HEK293 (cell line): ENCODE measurements at regions not wholly inside any gene's neighbourhood (a gene's known extent, or its start where the extent isn't known, plus 50 kb on each side); places are given as distances from the start of the nearest gene placed in this dataset.

Source experiments
- CTCF ChIA-PET: fragments of 350-600 bp; formaldehyde crosslinking; extraction: SDS; loops from one replicate; lab custom pipeline; 2021; ENCODE audit warnings: antibody characterized with exemption; lab: Yijun Ruan, JAX
- POLR2A ChIA-PET: fragments of 300-600 bp; formaldehyde crosslinking; extraction: SDS; loops from one replicate; lab custom pipeline; 2020; ENCODE audit warnings: antibody characterized with exemption, inconsistent platforms; lab: Yijun Ruan, JAX
- H3K27ac ChIP-seq: fragments of 200-500 bp; sonication (Bioruptor generic); 2 replicates; pipeline ENCODE4 v1.5.1; 2014; ENCODE audit warnings: low read depth, low read length, control low read depth, inconsistent platforms; ENCODE audit errors: extremely low read depth
- H3K36me3 ChIP-seq, 2 experiments: fragments of 200-500 bp in 1 of 2; sonication (Bioruptor generic) in 1 of 2; 1 replicate in 1 of 2; 2 replicates in 1 of 2; pipeline ENCODE4 v1.5.1; 2014 to 2017; ENCODE audit warnings: inconsistent platforms in 2 of 2, low read length in 2 of 2; ENCODE audit not compliant: control insufficient read depth in 2 of 2, insufficient read depth in 1 of 2
- H3K4me1 ChIP-seq: fragments of 200-500 bp; sonication (Bioruptor generic); 2 replicates; pipeline ENCODE4 v1.5.1; 2014; ENCODE audit warnings: mild to moderate bottlenecking, low read length, inconsistent platforms; ENCODE audit not compliant: control insufficient read depth, insufficient read depth
- H3K4me3 ChIP-seq: 2 replicates; pipeline ENCODE4 v1.5.1; 2011; ENCODE audit warnings: low read depth, mild to moderate bottlenecking, control low read depth, low read length, moderate library complexity
- H3K9me3 ChIP-seq: fragments of 200-500 bp; sonication (Bioruptor generic); 2 replicates; pipeline ENCODE4 v1.5.1; 2014; ENCODE audit warnings: low read depth, low read length, inconsistent platforms; ENCODE audit not compliant: control insufficient read depth, insufficient read depth
- AEBP2 ChIP-seq: fragments of 450-650 bp; formaldehyde crosslinking; IDR thresholded peaks from 2 replicates; pipeline ENCODE4 v1.5.1; 2016; ENCODE audit warnings: missing biosample characterization, missing genetic modification characterization, borderline replicate concordance
- CTCF ChIP-seq: fragments of 450-650 bp; formaldehyde crosslinking; IDR thresholded peaks from 2 replicates; pipeline ENCODE4 v1.5.1; 2016; ENCODE audit warnings: missing biosample characterization, missing genetic modification characterization
- EGR2 ChIP-seq: fragments of 450-650 bp; formaldehyde crosslinking; IDR thresholded peaks from 2 replicates; pipeline ENCODE4 v1.5.1; 2016; ENCODE audit warnings: low read depth, missing biosample characterization, missing genetic modification characterization
- HOXD13 ChIP-seq: sonication (generic); formaldehyde crosslinking; IDR thresholded peaks from 2 replicates; pipeline ENCODE4 v1.8.0; 2022; ENCODE audit warnings: missing genetic modification reagents, borderline replicate concordance
- INSM2 ChIP-seq: fragments of 450-650 bp; formaldehyde crosslinking; IDR thresholded peaks from 2 replicates; pipeline ENCODE4 v1.5.1; 2016; ENCODE audit warnings: missing biosample characterization, missing genetic modification characterization
- MZF1 ChIP-seq: fragments of 450-650 bp; formaldehyde crosslinking; IDR thresholded peaks from 2 replicates; pipeline ENCODE4 v1.5.1; 2017; ENCODE audit warnings: missing biosample characterization, missing genetic modification characterization, borderline replicate concordance
- SP7 ChIP-seq: fragments of 450-650 bp; formaldehyde crosslinking; IDR thresholded peaks from 2 replicates; pipeline ENCODE4 v1.5.1; 2016; ENCODE audit warnings: missing biosample characterization, missing genetic modification characterization
- ZNF10 ChIP-seq: fragments of 450-650 bp; formaldehyde crosslinking; IDR thresholded peaks from 2 replicates; pipeline ENCODE4 v1.5.1; 2017; ENCODE audit warnings: missing biosample characterization, missing genetic modification characterization
- ZNF138 ChIP-seq: fragments of 450-650 bp; formaldehyde crosslinking; IDR thresholded peaks from 2 replicates; pipeline ENCODE4 v1.5.1; 2016; ENCODE audit warnings: missing biosample characterization, missing genetic modification characterization, borderline replicate concordance
- ZNF155 ChIP-seq: fragments of 450-650 bp; formaldehyde crosslinking; IDR thresholded peaks from 2 replicates; pipeline ENCODE4 v1.5.1; 2016; ENCODE audit warnings: missing biosample characterization, missing genetic modification characterization
- ZNF292 ChIP-seq: fragments of 450-650 bp; formaldehyde crosslinking; IDR thresholded peaks from 2 replicates; pipeline ENCODE4 v1.5.1; 2016; ENCODE audit warnings: low read depth, missing biosample characterization, missing genetic modification characterization, borderline replicate concordance
- ZNF324 ChIP-seq: fragments of 450-650 bp; formaldehyde crosslinking; IDR thresholded peaks from 2 replicates; pipeline ENCODE4 v1.5.1; 2016; ENCODE audit warnings: missing biosample characterization, missing genetic modification characterization
- ZNF366 ChIP-seq: fragments of 450-650 bp; formaldehyde crosslinking; conservative IDR thresholded peaks from 2 replicates; pipeline ENCODE4 v1.5.1; 2016; ENCODE audit warnings: missing biosample characterization, missing genetic modification characterization
- ZNF404 ChIP-seq: fragments of 450-650 bp; formaldehyde crosslinking; IDR thresholded peaks from 2 replicates; pipeline ENCODE4 v1.5.1; 2017; ENCODE audit warnings: missing biosample characterization, missing genetic modification characterization
- ZNF513 ChIP-seq: fragments of 450-650 bp; IDR thresholded peaks from 2 replicates; pipeline ENCODE4 v1.5.1; 2018; ENCODE audit warnings: missing biosample characterization, missing genetic modification characterization
- ZNF571 ChIP-seq: fragments of 450-650 bp; formaldehyde crosslinking; IDR thresholded peaks from 2 replicates; pipeline ENCODE4 v1.5.0; 2017; ENCODE audit warnings: missing biosample characterization, missing genetic modification characterization
- ZNF585B ChIP-seq: fragments of 450-650 bp; formaldehyde crosslinking; IDR thresholded peaks from 2 replicates; pipeline ENCODE4 v1.5.1; 2016; ENCODE audit warnings: missing biosample characterization, missing genetic modification characterization
- ZNF670 ChIP-seq: fragments of 450-650 bp; formaldehyde crosslinking; IDR thresholded peaks from 2 replicates; pipeline ENCODE4 v1.5.1; 2016; ENCODE audit warnings: missing biosample characterization, missing genetic modification characterization, low read depth
- ZNF792 ChIP-seq: fragments of 450-650 bp; formaldehyde crosslinking; IDR thresholded peaks from 2 replicates; pipeline ENCODE4 v1.5.1; 2016; ENCODE audit warnings: missing biosample characterization, missing genetic modification characterization
- ZNF843 ChIP-seq: fragments of 450-650 bp; formaldehyde crosslinking; IDR thresholded peaks from 2 replicates; pipeline ENCODE4 v1.5.1; 2016; ENCODE audit warnings: missing biosample characterization, missing genetic modification characterization
- ZSCAN18 ChIP-seq: fragments of 450-650 bp; formaldehyde crosslinking; IDR thresholded peaks from 2 replicates; pipeline ENCODE4 v1.5.1; 2016; ENCODE audit warnings: missing biosample characterization, missing genetic modification characterization

- Histone ChIP-seq H3K27ac (no peak overlapping the region), H3K36me3 (no peaks in the 10 kb centered on the region), H3K4me3 (no peak overlapping the region), H3K4me1 (0 out of 2 replicates have a peak, but pooled peaks cover 5% of the 10 kb centered on the region), H3K9me3 (no peaks in the 10 kb centered on the region)
- POLR2A ChIA-PET, result no interaction called here
- CTCF ChIA-PET, result interaction anchor here (0.7 kb wide), 1 partner anchor 34 kb away, joined by 3 read pairs; no protein-coding TSS in a partner anchor
- TF ChIP-seq INSM2, result no peak
- no peak for TF ChIP-seq ZNF792
- no peak for TF ChIP-seq ZNF366 (tag by site-specific recombination)
- TF ChIP-seq CTCF (tag by site-specific recombination), result no peak
- TF ChIP-seq ZNF138, result no peak
- TF ChIP-seq MZF1 (tag by site-specific recombination), result no peak
- TF ChIP-seq EGR2 (tag by site-specific recombination), result no peak
- no peak for TF ChIP-seq AEBP2 (tag by site-specific recombination)
- TF ChIP-seq ZNF292 (tag by site-specific recombination), result no peak
These were observed 126.7 kb downstream of the OLFM1 start for GRCh38 chr9:135214054-135214640.

- H3K4me1 ChIP-seq, result 0 out of 2 replicates have a peak, but pooled peaks cover 5% of the 10 kb centered on the region
- ChIA-PET CTCF (interaction anchor here (0.7 kb wide), 1 partner anchor 128 kb away, joined by 3 read pairs; no protein-coding TSS in a partner anchor), POLR2A (no interaction called here)
- H3K36me3 ChIP-seq, result no peaks in the 10 kb centered on the region
- H3K4me3 ChIP-seq, result no peak overlapping the region
- no peaks in the 10 kb centered on the region for H3K9me3 ChIP-seq
- no peak overlapping the region for H3K27ac ChIP-seq
- TF ChIP-seq ZNF585B (tag by site-specific recombination) (no peak), ZNF513 (no peak), ZNF10 (tag by site-specific recombination) (no peak), HOXD13 (CRISPR knock-in tag) (no peak), ZNF571 (no peak), ZNF404 (tag by site-specific recombination) (no peak), ZSCAN18 (no peak), ZNF155 (tag by site-specific recombination) (no peak), ZNF324 (tag by site-specific recombination) (no peak), ZNF843 (tag by site-specific recombination) (no peak), ZNF670 (no peak), SP7 (tag by site-specific recombination) (no peak)
These were observed 127.2 kb downstream of the OLFM1 start for GRCh38 chr9:135214706-135215105.
